Panc1 (cell line): ENCODE measurements at regions not wholly inside any gene's neighbourhood (a gene's known extent, or its start where the extent isn't known, plus 50 kb on each side); places are given as distances from the start of the nearest gene placed in this dataset.

Experiments
- ATAC-seq: fragments of 200-7000 bp; cut with Tn5 transposase; 2 replicates; pipeline ENCODE4 v1.9.1; 2020; ENCODE audit warnings: mild to moderate bottlenecking, moderate library complexity
- BruUV-seq: library from RNA; stranded (reverse); fragments of 400-500 nt; replicated peaks from 2 replicates; lab custom pipeline; 2021; lab: Mats Ljungman, UMichigan
- CTCF ChIA-PET: fragments of 300-600 bp; sonication (Branson Sonifier 250); formaldehyde crosslinking; loops from one replicate; lab custom pipeline; 2022; ENCODE audit warnings: antibody characterized with exemption; lab: Charles Lee
- POLR2A ChIA-PET: fragments of 300-600 bp; sonication (Branson Sonifier 250); formaldehyde crosslinking; loops from one replicate; lab custom pipeline; 2022; ENCODE audit warnings: antibody characterized with exemption; lab: Charles Lee
- DNase-seq: peaks from one replicate; pipeline ENCODE4 v3.0.0-alpha.2; 2010; ENCODE audit warnings: low read depth, low spot score
- H3K27ac ChIP-seq: 2 replicates; pipeline ENCODE4 v1.5.1; 2011; ENCODE audit warnings: mild to moderate bottlenecking, low read length, inconsistent platforms
- H3K27me3 ChIP-seq: fragments of 200-500 bp; sonication (Bioruptor generic); 2 replicates; pipeline ENCODE4 v1.6.0; 2014; ENCODE audit warnings: low read length, inconsistent platforms; ENCODE audit not compliant: control insufficient read depth, insufficient read depth
- H3K36me3 ChIP-seq: fragments of 200-500 bp; sonication (Bioruptor generic); 2 replicates; pipeline ENCODE4 v1.5.1; 2014; ENCODE audit warnings: inconsistent platforms, mild to moderate bottlenecking, low read length, moderate library complexity; ENCODE audit not compliant: control insufficient read depth, insufficient read depth
- H3K4me1 ChIP-seq: 2 replicates; pipeline ENCODE4 v1.5.1; 2011; ENCODE audit warnings: inconsistent platforms, mild to moderate bottlenecking, low read length, moderate library complexity; ENCODE audit not compliant: control insufficient read depth, insufficient read depth
- H3K4me3 ChIP-seq, 2 experiments: 2 replicates each; pipeline ENCODE4 v1.5.1; 2011 to 2012; ENCODE audit warnings: low read depth in 2 of 2, low read length in 2 of 2, mild to moderate bottlenecking in 2 of 2, inconsistent platforms in 1 of 2, moderate library complexity in 1 of 2
- H3K9me3 ChIP-seq: fragments of 200-500 bp; sonication (Bioruptor generic); 2 replicates; pipeline ENCODE4 v1.5.1; 2014; ENCODE audit warnings: low read depth, mild to moderate bottlenecking, inconsistent platforms, low read length, moderate library complexity; ENCODE audit not compliant: control insufficient read depth, insufficient read depth
- CTCF ChIP-seq: fragments of 450-650 bp; IDR thresholded peaks from 2 replicates; pipeline ENCODE4 v1.5.1; 2017; ENCODE audit warnings: mild to moderate bottlenecking
- POLR2AphosphoS5 ChIP-seq: IDR thresholded peaks from 2 replicates; pipeline ENCODE4 v1.6.1; 2012; ENCODE audit warnings: mild to moderate bottlenecking, low read depth, low read length, moderate library complexity
- SIN3A ChIP-seq: IDR thresholded peaks from 2 replicates; pipeline ENCODE4 v1.6.1; 2012; ENCODE audit warnings: low read depth, mild to moderate bottlenecking, low read length, moderate library complexity, borderline replicate concordance; ENCODE audit not compliant: insufficient read depth
- TCF7L2 ChIP-seq: IDR thresholded peaks from 2 replicates; pipeline ENCODE4 v1.6.1; 2011; ENCODE audit warnings: mild to moderate bottlenecking, low read depth, low read length, inconsistent platforms
- in situ Hi-C: cut with HindIII; loops from 2 replicates; pipeline ENCODE4 v1.10.0; 2016; ENCODE audit warnings: low sequenced_read_pairs, low pct_unique_long_range_greater_than_20kb
- intact Hi-C: fragments of 100-400 bp; cut with micrococcal nuclease; formaldehyde crosslinking; loops from one replicate; pipeline ENCODE4 v1.10.0; 2022; ENCODE audit not compliant: unreplicated experiment
- TF ChIP-seq, protein P1 (sequence below), 2 experiments: IDR thresholded peaks; 2 replicates each; pipeline ENCODE4 v1.6.1; 2011 to 2012; ENCODE audit warnings: low read depth in 2 of 2, control low read depth in 1 of 2, low read length in 1 of 2, mild to moderate bottlenecking in 1 of 2, moderate library complexity in 1 of 2; ENCODE audit not compliant: insufficient read depth in 1 of 2

- no peak for TF ChIP-seq CTCF
- TF ChIP-seq SIN3A = no peak
- no peak for TF ChIP-seq TCF7L2
- TF ChIP-seq POLR2AphosphoS5 = no peak
- TF ChIP-seq, protein P1, sequence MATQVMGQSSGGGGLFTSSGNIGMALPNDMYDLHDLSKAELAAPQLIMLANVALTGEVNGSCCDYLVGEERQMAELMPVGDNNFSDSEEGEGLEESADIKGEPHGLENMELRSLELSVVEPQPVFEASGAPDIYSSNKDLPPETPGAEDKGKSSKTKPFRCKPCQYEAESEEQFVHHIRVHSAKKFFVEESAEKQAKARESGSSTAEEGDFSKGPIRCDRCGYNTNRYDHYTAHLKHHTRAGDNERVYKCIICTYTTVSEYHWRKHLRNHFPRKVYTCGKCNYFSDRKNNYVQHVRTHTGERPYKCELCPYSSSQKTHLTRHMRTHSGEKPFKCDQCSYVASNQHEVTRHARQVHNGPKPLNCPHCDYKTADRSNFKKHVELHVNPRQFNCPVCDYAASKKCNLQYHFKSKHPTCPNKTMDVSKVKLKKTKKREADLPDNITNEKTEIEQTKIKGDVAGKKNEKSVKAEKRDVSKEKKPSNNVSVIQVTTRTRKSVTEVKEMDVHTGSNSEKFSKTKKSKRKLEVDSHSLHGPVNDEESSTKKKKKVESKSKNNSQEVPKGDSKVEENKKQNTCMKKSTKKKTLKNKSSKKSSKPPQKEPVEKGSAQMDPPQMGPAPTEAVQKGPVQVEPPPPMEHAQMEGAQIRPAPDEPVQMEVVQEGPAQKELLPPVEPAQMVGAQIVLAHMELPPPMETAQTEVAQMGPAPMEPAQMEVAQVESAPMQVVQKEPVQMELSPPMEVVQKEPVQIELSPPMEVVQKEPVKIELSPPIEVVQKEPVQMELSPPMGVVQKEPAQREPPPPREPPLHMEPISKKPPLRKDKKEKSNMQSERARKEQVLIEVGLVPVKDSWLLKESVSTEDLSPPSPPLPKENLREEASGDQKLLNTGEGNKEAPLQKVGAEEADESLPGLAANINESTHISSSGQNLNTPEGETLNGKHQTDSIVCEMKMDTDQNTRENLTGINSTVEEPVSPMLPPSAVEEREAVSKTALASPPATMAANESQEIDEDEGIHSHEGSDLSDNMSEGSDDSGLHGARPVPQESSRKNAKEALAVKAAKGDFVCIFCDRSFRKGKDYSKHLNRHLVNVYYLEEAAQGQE (IDR thresholded peaks at IDR 0.05; ENCODE audit: insufficient read depth in 1 of 2, low read depth in 2 of 2, low read length in 1 of 2) = no peak
- ATAC-seq = no peak
- Histone ChIP-seq H3K27ac (no peak overlapping the region), H3K9me3 (no peaks in the 10 kb centered on the region), H3K27me3 (no peaks in the 10 kb centered on the region), H3K36me3 (no peaks in the 10 kb centered on the region), H3K4me1 (peaks cover 11% of the 10 kb centered on the region; the same call in 1 of the 2 replicates), H3K4me3 (no peak overlapping the region)
- in situ Hi-C loops (no loop called here), intact Hi-C loops (no loop called here)
- ChIA-PET POLR2A (no interaction called here), CTCF (interaction anchor here (0.8 kb wide), 1 partner anchor 226 kb away, joined by 5 read pairs; no protein-coding TSS in a partner anchor)
- no TSS peak for BruUV-seq
- no peak for DNase-seq
Measured at GRCh38 chr11:8340296-8340695, 76.6 kb upstream of the LMO1 start.

- Histone ChIP-seq H3K27me3 (no peaks in the 10 kb centered on the region), H3K4me3 (no peak overlapping the region), H3K27ac (no peak overlapping the region), H3K9me3 (no peaks in the 10 kb centered on the region), H3K4me1 (peaks cover 11% of the 10 kb centered on the region; the same call in 1 of the 2 replicates), H3K36me3 (no peaks in the 10 kb centered on the region)
- CTCF ChIA-PET = interaction anchor here (0.6 kb wide), 1 partner anchor 43 kb away, joined by 4 read pairs; no protein-coding TSS in a partner anchor
- no peak for TF ChIP-seq POLR2AphosphoS5
- TF ChIP-seq TCF7L2 = no peak
- TF ChIP-seq, protein P1 (IDR thresholded peaks at IDR 0.05; ENCODE audit: insufficient read depth in 1 of 2, low read depth in 2 of 2, low read length in 1 of 2) = no peak
- no peak for TF ChIP-seq SIN3A
- ATAC-seq (no peak), DNase-seq (no peak)
- BruUV-seq = no TSS peak
- intact Hi-C loops = loop anchor here (2.0 kb wide), 1 partner anchor 227 kb away; no protein-coding TSS in a partner anchor
- POLR2A ChIA-PET = no interaction called here
- in situ Hi-C loops = no loop called here
Measured at GRCh38 chr11:8339592-8340022, 75.9 kb upstream of the LMO1 start.
